SU-DHL-6 (cell line): ENCODE measurements at regions not wholly inside any gene's neighbourhood (a gene's known extent, or its start where the extent isn't known, plus 50 kb on each side); places are given as distances from the start of the nearest gene placed in this dataset.

Source experiments
- H2AFZ ChIP-seq: fragments of 200-600 bp; sonication (generic); 2 replicates; pipeline ENCODE4 v1.6.1; 2014; ENCODE audit warnings: low read depth, mild to moderate bottlenecking, moderate library complexity, mixed read lengths, antibody characterized with exemption, low read length; ENCODE audit not compliant: severe bottlenecking
- H3F3A ChIP-seq: fragments of 200-600 bp; shearing (Covaris generic); 2 replicates; pipeline ENCODE4 v1.6.0; 2016; ENCODE audit warnings: antibody characterized with exemption, mild to moderate bottlenecking; ENCODE audit not compliant: insufficient read depth
- H3K27ac ChIP-seq: fragments of 200-600 bp; sonication (generic); 2 replicates; pipeline ENCODE4 v1.5.1; 2016; ENCODE audit warnings: low read depth, mild to moderate bottlenecking, low read length, moderate library complexity, mixed read lengths
- H3K27me3 ChIP-seq: fragments of 200-600 bp; sonication (generic), shearing (Covaris generic); 2 replicates; pipeline ENCODE4 v1.6.0; 2014; ENCODE audit warnings: mild to moderate bottlenecking, low read length
- H3K36me3 ChIP-seq: fragments of 200-600 bp; sonication (generic); 2 replicates; pipeline ENCODE4 v1.6.1; 2014; ENCODE audit warnings: mild to moderate bottlenecking, low read length, mixed read lengths
- H3K4me2 ChIP-seq: fragments of 300-600, 200-600 bp; shearing (Covaris generic), sonication (generic); 2 replicates; pipeline ENCODE4 v1.6.0; 2014; ENCODE audit warnings: low read length, low read depth, mild to moderate bottlenecking; ENCODE audit not compliant: poor library complexity, severe bottlenecking
- H3K4me3 ChIP-seq: fragments of 200-600 bp; sonication (generic); 2 replicates; pipeline ENCODE4 v1.5.1; 2014; ENCODE audit warnings: antibody characterized with exemption, low read length, mild to moderate bottlenecking, mixed read lengths; ENCODE audit not compliant: insufficient read depth, poor library complexity, severe bottlenecking
- H3K79me2 ChIP-seq: fragments of 200-600 bp; sonication (generic); 2 replicates; pipeline ENCODE4 v1.6.1; 2014; ENCODE audit warnings: mild to moderate bottlenecking, low read length, moderate library complexity; ENCODE audit not compliant: insufficient read depth
- H3K9ac ChIP-seq: fragments of 200-600 bp; sonication (generic); 2 replicates; pipeline ENCODE4 v1.7.0; 2014; ENCODE audit warnings: mild to moderate bottlenecking, low read length
- H3K9me2 ChIP-seq: fragments of 200-600 bp; sonication (generic); replicated peaks from 2 replicates; pipeline ENCODE4 v1.6.1; 2014; ENCODE audit warnings: low read length; ENCODE audit not compliant: insufficient read depth
- H3K9me3 ChIP-seq: fragments of 200-600 bp; sonication (generic); 2 replicates; pipeline ENCODE4 v1.6.1; 2014; ENCODE audit warnings: low read length, mixed read lengths; ENCODE audit not compliant: insufficient read depth
- H4K20me1 ChIP-seq: fragments of 200-600 bp; sonication (generic); 2 replicates; pipeline ENCODE4 v1.6.1; 2014; ENCODE audit warnings: low read depth, mild to moderate bottlenecking, antibody characterized with exemption, low read length, moderate library complexity, mixed read lengths
- CTCF ChIP-seq: fragments of 200-600 bp; sonication (generic); IDR thresholded peaks from one replicate; pipeline ENCODE4 v1.5.1; 2017; ENCODE audit warnings: antibody characterized with exemption, mild to moderate bottlenecking, low read length, moderate library complexity; ENCODE audit not compliant: insufficient read depth, poor library complexity, severe bottlenecking
- EZH2phosphoT487 ChIP-seq: fragments of 200-600 bp; sonication (generic), shearing (Covaris generic); conservative IDR thresholded peaks from 2 replicates; pipeline ENCODE4 v1.6.1; 2018; ENCODE audit warnings: mild to moderate bottlenecking, antibody characterized with exemption, low read length, moderate library complexity, mixed read lengths

DNA sequence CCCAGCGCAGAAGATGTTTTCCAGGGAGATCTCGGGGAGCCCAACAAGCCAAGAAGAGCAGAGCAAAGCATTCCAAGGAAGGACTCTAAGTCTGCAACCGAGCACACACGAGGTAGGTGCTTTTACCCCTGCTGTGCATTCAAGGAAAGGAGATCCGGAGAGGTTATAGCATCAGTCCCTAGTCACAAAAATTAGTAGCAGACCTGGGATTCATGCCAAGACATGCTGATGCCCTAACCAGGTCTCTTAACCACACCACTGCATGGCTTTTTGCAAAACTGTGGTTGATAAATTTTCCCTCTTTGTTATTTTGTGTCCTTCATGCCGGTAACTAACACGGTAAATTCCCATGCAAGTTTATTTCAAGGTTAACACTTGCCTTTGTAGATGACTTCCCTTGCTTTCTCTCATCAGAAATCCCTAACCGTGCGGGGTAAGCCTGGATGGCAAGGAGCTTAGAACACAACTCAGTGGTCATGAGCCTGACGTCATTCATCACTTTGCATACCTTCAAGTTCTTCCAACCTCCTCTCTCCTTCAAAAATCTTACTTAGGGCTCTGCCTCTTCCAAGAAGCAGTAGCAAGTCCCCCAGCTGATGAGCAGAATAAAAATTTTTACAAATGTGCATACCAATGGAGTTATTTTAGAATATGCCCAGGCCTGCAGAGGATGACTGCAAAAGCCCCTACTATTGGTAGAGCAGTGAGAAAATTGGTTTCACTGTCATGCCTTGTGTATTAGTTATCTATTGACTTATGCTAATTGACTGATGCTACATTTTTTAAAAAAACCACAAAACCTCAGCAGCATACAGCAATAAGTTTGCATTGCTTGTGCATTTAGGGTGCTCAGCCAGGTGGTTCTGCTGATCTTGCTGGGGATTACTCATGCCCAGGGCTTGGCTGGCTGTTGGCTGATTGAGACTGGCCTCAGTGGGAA, 465.1 kb downstream of the MN1 start:
- Histone ChIP-seq H3K4me2 (no peak overlapping the region), H3K4me3 (no peak overlapping the region), H3K9ac (no peak overlapping the region), H3K27ac (no peak overlapping the region), H3K79me2 (no peaks in the 10 kb centered on the region), H4K20me1 (no peaks in the 10 kb centered on the region), H2AFZ (no peak overlapping the region), H3K9me3 (no peaks in the 10 kb centered on the region), H3F3A (no peaks in the 10 kb centered on the region), H3K9me2 (no peaks in the 10 kb centered on the region), H3K27me3 (no peaks in the 10 kb centered on the region), H3K36me3 (no peaks in the 10 kb centered on the region)
- TF ChIP-seq EZH2phosphoT487: no peak
- no peak for TF ChIP-seq CTCF

GRCh38 chr22:27337676-27338075, 463.9 kb downstream of the MN1 start:
- no peak overlapping the region for H3K4me2 ChIP-seq
- TF ChIP-seq CTCF (no peak), EZH2phosphoT487 (no peak)
- H2AFZ ChIP-seq: no peak overlapping the region
- no peaks in the 10 kb centered on the region for H3F3A ChIP-seq
- H3K27me3 ChIP-seq: no peaks in the 10 kb centered on the region
- H3K27ac ChIP-seq: no peak overlapping the region
- no peaks in the 10 kb centered on the region for H3K79me2 ChIP-seq
- H4K20me1 ChIP-seq: no peaks in the 10 kb centered on the region
- H3K9me2 ChIP-seq: no peaks in the 10 kb centered on the region
- no peak overlapping the region for H3K9ac ChIP-seq
- no peak overlapping the region for H3K4me3 ChIP-seq
- no peaks in the 10 kb centered on the region for H3K36me3 ChIP-seq
- no peaks in the 10 kb centered on the region for H3K9me3 ChIP-seq

DNA sequence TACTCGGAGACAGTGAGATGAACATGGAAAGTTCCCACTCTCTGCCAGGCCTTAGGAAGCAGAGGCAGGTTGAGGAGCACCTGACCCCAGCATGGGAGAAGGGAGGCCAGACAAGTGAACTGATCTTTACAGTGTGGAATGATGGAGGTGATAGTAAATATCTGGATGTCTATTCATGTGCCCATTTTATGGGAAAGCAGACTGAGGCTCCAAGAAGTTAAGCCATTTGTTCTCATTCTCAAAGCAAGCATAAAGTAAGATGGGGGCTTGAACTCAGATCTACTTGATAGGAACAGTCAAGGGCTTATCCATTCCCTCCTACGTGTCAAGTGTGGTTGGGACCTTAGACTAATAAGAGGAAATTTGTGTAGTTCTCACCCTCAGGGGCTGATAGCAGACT, 461.5 kb downstream of the MN1 start:
- Histone ChIP-seq H3K9ac (no peak overlapping the region), H3K36me3 (no peaks in the 10 kb centered on the region), H4K20me1 (no peaks in the 10 kb centered on the region), H3F3A (no peaks in the 10 kb centered on the region), H3K4me3 (no peak overlapping the region), H3K27me3 (no peaks in the 10 kb centered on the region), H3K79me2 (no peaks in the 10 kb centered on the region), H3K27ac (no peak overlapping the region), H3K9me2 (no peaks in the 10 kb centered on the region), H3K9me3 (no peaks in the 10 kb centered on the region), H2AFZ (no peak overlapping the region), H3K4me2 (no peak overlapping the region)
- TF ChIP-seq CTCF: no peak
- no peak for TF ChIP-seq EZH2phosphoT487
